ENCODE measurements at regions not wholly inside any gene's neighbourhood (a gene's known extent, or its start where the extent isn't known, plus 50 kb on each side); places are given as distances from the start of the nearest gene placed in this dataset.
"Not testable (repeated sequence)": the region's sequence is repeated elsewhere in the genome, so short reads cannot be mapped to it uniquely, and the experiment has no call there.

DNA sequence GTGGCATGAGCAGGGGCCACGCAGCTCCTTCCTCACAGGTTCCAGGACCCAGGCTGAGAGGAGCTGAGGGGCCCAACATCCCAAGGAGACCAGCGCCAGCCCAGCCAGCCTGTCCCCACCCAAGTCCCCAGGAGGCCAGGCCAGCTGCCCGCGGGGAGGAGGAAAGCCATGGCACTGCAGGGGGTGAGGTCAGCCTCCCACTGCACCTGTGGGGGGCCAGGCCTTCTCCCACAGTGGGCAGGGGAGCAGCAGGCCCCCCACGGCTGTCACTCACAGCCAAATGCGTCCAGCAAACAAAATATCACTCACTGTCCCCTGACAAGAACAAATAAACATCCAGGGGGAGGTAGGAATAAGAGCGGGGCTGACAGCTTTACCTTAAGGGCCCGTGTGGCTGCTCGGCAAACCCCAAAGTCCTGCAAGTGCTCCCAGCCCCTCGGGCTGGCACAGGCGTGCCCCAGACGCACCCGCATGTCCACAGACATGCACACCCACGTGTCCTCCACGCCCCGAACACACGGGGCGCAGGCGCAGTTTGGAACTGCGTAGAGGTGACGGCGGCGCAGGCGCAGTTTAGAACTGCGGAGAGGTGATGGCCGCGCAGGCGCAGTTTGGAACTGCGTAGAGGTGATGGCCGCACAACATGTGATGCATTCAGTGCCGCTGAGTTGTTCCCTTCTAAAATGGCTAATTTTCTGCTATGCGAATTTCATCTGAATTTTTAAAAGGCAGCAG lies 291.1 kb downstream of the FOXL1 start:
- DNase-seq: no peak

GRCh38 chr16:86870380-86870779 lies 292.0 kb downstream of the FOXL1 start:
- DNase-seq: no peak

- no peak for DNase-seq
Measured at GRCh38 chr16:86872131-86872530, 293.8 kb downstream of the FOXL1 start.

GRCh38 chr16:86872833-86873232 lies 294.5 kb downstream of the FOXL1 start:
- DNase-seq: no peak

- no peak for DNase-seq
Measured at GRCh38 chr16:86874141-86874540, 295.8 kb downstream of the FOXL1 start.

DNA sequence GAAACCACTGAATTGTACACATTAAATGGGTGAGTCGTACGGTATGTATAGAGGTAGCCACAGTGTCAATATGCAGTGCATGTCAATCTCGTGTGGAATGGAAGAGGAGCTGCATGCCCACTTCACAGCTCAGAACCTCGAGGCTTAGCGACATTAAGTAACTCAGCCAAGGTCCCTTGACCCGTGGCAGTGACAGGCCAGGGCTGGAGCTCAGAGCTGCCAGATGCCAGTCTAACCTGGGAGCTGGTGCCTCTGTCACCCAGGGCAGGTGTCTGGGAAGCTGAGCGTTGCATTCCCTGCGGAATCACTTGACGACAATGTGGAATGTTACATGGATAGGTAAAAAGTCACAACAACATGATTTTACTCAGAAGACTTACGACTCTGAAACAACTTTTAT lies 298.1 kb downstream of the FOXL1 start:
- no peak for DNase-seq

DNA sequence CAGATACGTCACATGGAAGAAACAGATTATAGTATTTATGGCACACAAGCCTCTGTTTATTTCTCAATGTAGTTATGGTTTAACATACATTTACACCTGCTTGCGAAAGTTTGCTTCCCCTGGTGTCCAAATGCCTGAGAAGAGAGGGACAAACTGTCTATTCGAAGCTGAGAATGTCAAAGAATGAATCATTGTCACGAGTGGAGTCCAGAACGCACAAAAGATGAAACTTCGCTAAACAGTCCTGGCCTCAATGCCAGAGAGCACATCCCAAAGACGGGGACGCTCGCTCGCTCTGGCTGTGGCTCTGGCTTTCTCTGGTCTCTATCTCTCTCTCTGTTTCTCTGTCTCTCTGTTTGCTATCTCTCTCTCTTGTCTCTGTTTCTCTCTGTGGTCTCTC lies 298.8 kb downstream of the FOXL1 start:
- no peak for DNase-seq

- DNase-seq: no peak
Measured at GRCh38 chr16:86877835-86878234, 299.5 kb downstream of the FOXL1 start.

DNA sequence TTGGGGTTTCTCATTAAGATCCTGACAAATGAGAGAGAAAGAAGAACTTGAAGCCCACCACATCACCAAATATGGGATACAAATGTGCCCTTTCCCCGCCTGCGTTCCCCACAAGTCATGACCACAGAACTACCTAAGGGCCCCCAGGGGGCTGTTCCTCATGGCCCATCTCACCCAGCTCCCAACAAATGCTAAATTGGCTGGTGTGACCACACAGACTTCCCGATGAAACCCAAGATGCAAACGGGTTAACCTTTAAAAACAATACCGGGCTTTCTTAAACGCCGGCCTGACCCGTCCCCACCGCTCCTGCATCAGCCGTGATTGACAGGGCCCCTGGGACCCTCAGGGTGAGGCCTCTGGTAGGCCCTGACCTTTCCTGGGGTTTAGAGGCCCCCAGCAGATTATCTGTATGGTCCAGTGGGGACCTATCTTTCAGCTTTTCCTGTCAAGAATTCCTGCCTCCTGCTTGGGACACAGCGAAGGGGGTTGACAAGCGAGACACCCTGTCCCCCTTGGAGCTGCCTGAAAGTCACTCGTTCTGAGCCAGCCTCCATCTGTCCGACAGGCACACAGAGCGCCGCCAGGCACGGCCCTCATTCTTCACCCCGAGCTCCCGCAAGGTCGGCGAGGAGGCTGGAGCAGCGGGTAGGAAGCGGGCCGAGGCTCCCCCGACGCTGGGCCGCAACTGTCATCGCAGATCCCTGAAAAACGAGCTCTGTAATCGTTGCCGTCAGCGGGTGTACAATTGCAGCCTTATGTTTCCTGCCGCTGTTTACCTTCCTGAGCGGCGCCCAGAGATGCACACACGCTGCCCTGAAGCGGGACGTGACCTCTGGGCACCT lies 300.1 kb downstream of the FOXL1 start:
- DNase-seq: no peak

GRCh38 chr16:86879268-86879667 lies 300.9 kb downstream of the FOXL1 start:
- no peak for DNase-seq

GRCh38 chr16:86880316-86881117 lies 302.2 kb downstream of the FOXL1 start:
- DNase-seq: no peak

GRCh38 chr16:86881118-86881510 lies 302.8 kb downstream of the FOXL1 start:
- DNase-seq: no peak

- DNase-seq: no peak
Measured at GRCh38 chr16:86881861-86882273, 303.5 kb downstream of the FOXL1 start.

GRCh38 chr16:86882586-86883280 lies 304.4 kb downstream of the FOXL1 start:
- DNase-seq: no peak

GRCh38 chr16:86883583-86884389 lies 305.4 kb downstream of the FOXL1 start:
- DNase-seq: no peak

DNA sequence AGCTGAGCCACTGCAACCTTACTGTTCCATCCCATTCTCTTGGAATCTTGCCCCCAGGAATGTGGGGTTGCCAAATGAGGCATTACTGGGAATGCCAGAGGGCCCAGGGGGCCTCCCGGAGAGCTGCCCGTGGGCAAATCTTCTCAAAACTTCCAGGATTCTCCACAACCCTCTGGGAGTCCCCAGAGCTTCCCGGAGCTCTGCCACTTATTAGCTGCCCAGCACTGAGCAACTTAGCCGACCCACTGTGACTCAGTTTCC lies 306.0 kb downstream of the FOXL1 start:
- no peak for DNase-seq

GRCh38 chr16:86885139-86885538 lies 306.8 kb downstream of the FOXL1 start:
- no peak for DNase-seq

DNA sequence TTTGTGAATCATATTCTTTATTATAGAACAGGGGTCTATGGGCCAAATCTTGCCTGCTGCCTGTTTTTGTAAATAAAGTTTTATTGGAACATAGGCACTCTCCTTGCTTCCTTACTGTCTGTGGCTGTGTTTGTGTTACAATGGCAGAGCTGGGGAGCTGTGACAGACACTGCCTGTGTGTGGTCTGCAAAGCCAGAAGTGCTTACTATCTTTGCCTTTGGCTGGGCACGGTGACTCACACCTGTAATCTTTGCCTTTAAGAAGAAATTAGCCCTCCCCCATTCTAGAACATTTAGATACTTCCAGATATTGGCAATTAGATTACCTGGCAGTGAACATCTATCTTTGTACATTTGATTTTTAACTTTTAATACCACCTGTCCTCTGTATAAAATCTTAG lies 308.3 kb downstream of the FOXL1 start:
- DNase-seq: no peak

- no peak for DNase-seq
Measured at GRCh38 chr16:86887416-86887815, 309.1 kb downstream of the FOXL1 start.

- DNase-seq: no peak
Measured at GRCh38 chr16:86888231-86889053, 310.1 kb downstream of the FOXL1 start.

- not testable (repeated sequence) for DNase-seq
Measured at GRCh38 chr16:86889054-86889366, 310.7 kb downstream of the FOXL1 start.

Measured in left kidney (tissue), 1 donor.